ENCODE measurements at regions not wholly inside any gene's neighbourhood (a gene's known extent, or its start where the extent isn't known, plus 50 kb on each side); places are given as distances from the start of the nearest gene placed in this dataset.

DNA sequence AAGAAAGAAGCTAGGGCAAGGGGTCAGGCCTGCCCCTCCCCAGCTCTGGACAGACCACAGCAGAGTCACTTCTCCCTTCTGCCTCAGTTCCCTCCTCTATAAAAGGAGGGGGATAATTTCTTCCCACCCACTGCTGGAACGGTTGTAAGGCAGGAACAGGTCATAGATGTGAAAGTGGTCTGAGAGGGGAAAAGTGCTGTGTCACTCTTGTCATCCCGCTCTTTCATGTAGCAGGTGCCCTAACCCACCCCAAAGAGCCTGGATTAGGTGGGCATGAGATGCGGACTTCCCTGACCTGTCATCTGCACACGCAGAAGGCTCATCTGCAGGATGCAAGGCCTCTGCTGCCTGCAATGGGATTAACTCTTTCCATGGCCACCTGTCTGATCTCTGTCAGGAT is 218.2 kb upstream of the LRFN2 start:
- Histone ChIP-seq H3K4me1 (ENCODE audit: control insufficient read depth, extremely low read depth, insufficient read depth, low read length) (no peaks in the 10 kb centered on the region), H3K27ac (ENCODE audit: insufficient read depth, low read length) (no peak overlapping the region), H3K9me3 (ENCODE audit: control insufficient read depth, insufficient read depth, low read depth, low read length) (no peaks in the 10 kb centered on the region), H3K36me3 (ENCODE audit: control insufficient read depth, insufficient read depth, low read length) (no peaks in the 10 kb centered on the region), H4K20me1 (ENCODE audit: control insufficient read depth, extremely low read depth, insufficient read depth, low read length) (no peaks in the 10 kb centered on the region), H3K9ac (ENCODE audit: insufficient read depth, low read length) (no peak overlapping the region), H3K4me3 (replicated peaks in 1 of 4; ENCODE audit: control extremely low read depth in 1 of 4, insufficient read depth in 1 of 4, low read depth in 3 of 4, low read length in 4 of 4) (no peak overlapping the region), H3K4me2 (ENCODE audit: extremely low read depth, insufficient read depth, low read length) (no peak overlapping the region), H3K27me3 (ENCODE audit: control insufficient read depth, insufficient read depth, low read length) (no peaks in the 10 kb centered on the region), H2AFZ (ENCODE audit: low read length) (no peak overlapping the region), H3K79me2 (ENCODE audit: control insufficient read depth, insufficient read depth, low read length) (no peaks in the 10 kb centered on the region)
- TF ChIP-seq, protein P1, sequence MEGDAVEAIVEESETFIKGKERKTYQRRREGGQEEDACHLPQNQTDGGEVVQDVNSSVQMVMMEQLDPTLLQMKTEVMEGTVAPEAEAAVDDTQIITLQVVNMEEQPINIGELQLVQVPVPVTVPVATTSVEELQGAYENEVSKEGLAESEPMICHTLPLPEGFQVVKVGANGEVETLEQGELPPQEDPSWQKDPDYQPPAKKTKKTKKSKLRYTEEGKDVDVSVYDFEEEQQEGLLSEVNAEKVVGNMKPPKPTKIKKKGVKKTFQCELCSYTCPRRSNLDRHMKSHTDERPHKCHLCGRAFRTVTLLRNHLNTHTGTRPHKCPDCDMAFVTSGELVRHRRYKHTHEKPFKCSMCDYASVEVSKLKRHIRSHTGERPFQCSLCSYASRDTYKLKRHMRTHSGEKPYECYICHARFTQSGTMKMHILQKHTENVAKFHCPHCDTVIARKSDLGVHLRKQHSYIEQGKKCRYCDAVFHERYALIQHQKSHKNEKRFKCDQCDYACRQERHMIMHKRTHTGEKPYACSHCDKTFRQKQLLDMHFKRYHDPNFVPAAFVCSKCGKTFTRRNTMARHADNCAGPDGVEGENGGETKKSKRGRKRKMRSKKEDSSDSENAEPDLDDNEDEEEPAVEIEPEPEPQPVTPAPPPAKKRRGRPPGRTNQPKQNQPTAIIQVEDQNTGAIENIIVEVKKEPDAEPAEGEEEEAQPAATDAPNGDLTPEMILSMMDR (conservative IDR thresholded peaks at IDR 0.05 in 1 of 2, IDR thresholded peaks at IDR 0.05 in 1 of 2; ENCODE audit: low read depth in 1 of 2, low read length in 2 of 2), result no peak
- TF ChIP-seq EZH2 (IDR thresholded peaks at IDR 0.05; ENCODE audit: low read length, missing control alignments), result no peak
- no peak for DNase-seq (ENCODE audit: low read depth in 2 of 2)

DNA sequence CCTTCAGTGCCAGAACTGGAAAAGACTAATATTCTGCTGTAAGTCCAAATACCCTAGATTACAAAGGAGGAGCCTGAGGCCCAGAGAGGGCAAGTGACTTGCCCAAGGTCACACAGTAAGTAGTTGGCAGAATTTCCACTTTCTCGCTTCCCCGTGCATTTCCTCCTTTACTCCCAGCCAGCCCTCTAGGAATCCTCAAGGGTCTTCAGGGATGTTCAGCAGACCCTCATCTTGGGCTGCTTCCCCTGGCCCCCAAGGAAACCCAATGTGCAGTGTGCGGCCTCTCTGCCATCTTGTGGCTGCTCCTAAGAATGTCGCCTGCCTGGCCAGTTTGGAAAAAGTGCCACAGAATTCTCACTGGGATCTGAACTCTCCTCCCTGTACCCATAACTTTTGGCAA is 217.7 kb upstream of the LRFN2 start:
- Histone ChIP-seq H3K36me3 (ENCODE audit: control insufficient read depth, insufficient read depth, low read length) (no peaks in the 10 kb centered on the region), H2AFZ (ENCODE audit: low read length) (no peak overlapping the region), H3K9me3 (ENCODE audit: control insufficient read depth, insufficient read depth, low read depth, low read length) (no peaks in the 10 kb centered on the region)

DNA sequence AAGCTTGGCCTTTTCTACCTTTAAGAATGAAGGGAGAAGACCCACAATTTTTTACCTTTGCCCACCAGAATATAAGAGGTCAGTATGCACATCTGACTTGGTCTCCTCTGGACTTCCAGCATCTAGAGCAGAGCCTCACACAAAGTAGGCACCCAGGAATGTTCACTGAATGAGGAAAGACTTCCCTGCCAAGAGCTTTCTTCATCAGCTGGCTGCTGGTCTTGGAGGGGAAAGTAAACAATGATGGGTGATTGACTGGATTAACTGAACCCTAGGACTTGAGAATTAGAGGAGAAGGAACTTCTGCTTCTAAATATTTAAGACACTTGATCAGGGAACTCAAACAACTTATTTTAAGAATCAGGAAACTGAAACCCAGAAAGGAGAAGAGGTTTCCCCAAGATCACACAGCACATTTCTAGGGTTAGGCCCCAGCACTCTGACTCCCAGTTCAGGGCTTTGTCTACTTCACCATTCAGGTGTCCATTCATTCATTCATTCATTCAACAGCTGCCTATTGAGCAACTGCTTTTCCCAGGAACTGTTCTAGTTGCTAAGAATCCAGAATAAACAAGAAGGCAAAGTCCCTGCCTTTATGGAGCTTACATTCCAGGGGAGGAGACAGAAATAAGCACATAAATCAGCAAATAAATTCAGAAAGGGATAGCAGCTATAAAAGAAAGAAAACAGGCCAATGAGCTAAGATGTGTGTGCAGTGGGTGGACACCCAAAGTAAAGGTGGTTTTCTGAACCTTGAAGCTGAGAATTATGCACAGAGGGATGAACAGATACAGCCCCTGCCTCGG is 216.9 kb upstream of the LRFN2 start:
- TF ChIP-seq EZH2 (IDR thresholded peaks at IDR 0.05; ENCODE audit: low read length, missing control alignments), result no peak
- no peak for DNase-seq (ENCODE audit: low read depth in 2 of 2)

More for the DNA sequence above, 217.7 kb upstream of the LRFN2 start:
- no peak overlapping the region for H3K27ac ChIP-seq (ENCODE audit: insufficient read depth, low read length)
- H4K20me1 ChIP-seq (ENCODE audit: control insufficient read depth, extremely low read depth, insufficient read depth, low read length), result no peaks in the 10 kb centered on the region
- no peak for DNase-seq (ENCODE audit: low read depth in 2 of 2)
- no peaks in the 10 kb centered on the region for H3K79me2 ChIP-seq (ENCODE audit: control insufficient read depth, insufficient read depth, low read length)
- no peak overlapping the region for H3K4me3 ChIP-seq (replicated peaks in 1 of 4; ENCODE audit: control extremely low read depth in 1 of 4, insufficient read depth in 1 of 4, low read depth in 3 of 4, low read length in 4 of 4)
- H3K4me2 ChIP-seq (ENCODE audit: extremely low read depth, insufficient read depth, low read length), result no peak overlapping the region
- TF ChIP-seq, protein P1 (conservative IDR thresholded peaks at IDR 0.05 in 1 of 2, IDR thresholded peaks at IDR 0.05 in 1 of 2; ENCODE audit: low read depth in 1 of 2, low read length in 2 of 2), result peak in 1 of 2 donors; percentile 20
- TF ChIP-seq EZH2 (IDR thresholded peaks at IDR 0.05; ENCODE audit: low read length, missing control alignments), result no peak
- H3K27me3 ChIP-seq (ENCODE audit: control insufficient read depth, insufficient read depth, low read length), result no peaks in the 10 kb centered on the region
- no peak overlapping the region for H3K9ac ChIP-seq (ENCODE audit: insufficient read depth, low read length)
- H3K4me1 ChIP-seq (ENCODE audit: control insufficient read depth, extremely low read depth, insufficient read depth, low read length), result no peaks in the 10 kb centered on the region

More for the DNA sequence above, 216.9 kb upstream of the LRFN2 start:
- H3K4me2 ChIP-seq (ENCODE audit: extremely low read depth, insufficient read depth, low read length), result no peak overlapping the region
- no peak overlapping the region for H3K4me3 ChIP-seq (replicated peaks in 1 of 4; ENCODE audit: control extremely low read depth in 1 of 4, insufficient read depth in 1 of 4, low read depth in 3 of 4, low read length in 4 of 4)
- no peaks in the 10 kb centered on the region for H3K4me1 ChIP-seq (ENCODE audit: control insufficient read depth, extremely low read depth, insufficient read depth, low read length)
- no peaks in the 10 kb centered on the region for H3K9me3 ChIP-seq (ENCODE audit: control insufficient read depth, insufficient read depth, low read depth, low read length)
- no peaks in the 10 kb centered on the region for H3K27me3 ChIP-seq (ENCODE audit: control insufficient read depth, insufficient read depth, low read length)
- no peak overlapping the region for H3K9ac ChIP-seq (ENCODE audit: insufficient read depth, low read length)
- no peaks in the 10 kb centered on the region for H4K20me1 ChIP-seq (ENCODE audit: control insufficient read depth, extremely low read depth, insufficient read depth, low read length)
- H2AFZ ChIP-seq (ENCODE audit: low read length), result no peak overlapping the region
- no peaks in the 10 kb centered on the region for H3K79me2 ChIP-seq (ENCODE audit: control insufficient read depth, insufficient read depth, low read length)
- no peaks in the 10 kb centered on the region for H3K36me3 ChIP-seq (ENCODE audit: control insufficient read depth, insufficient read depth, low read length)
- H3K27ac ChIP-seq (ENCODE audit: insufficient read depth, low read length), result no peak overlapping the region

Measured in fibroblast of lung (primary cell).